Chondrocyte (in vitro differentiated cells): ENCODE measurements at regions not wholly inside any gene's neighbourhood (a gene's known extent, or its start where the extent isn't known, plus 50 kb on each side); places are given as distances from the start of the nearest gene placed in this dataset.

ENCODE experiments used
- DNase-seq: peaks from one replicate; pipeline ENCODE4 v3.0.0; 2021; ENCODE audit warnings: mixed read lengths, low spot score
- H3K27ac Mint-ChIP-seq: one replicate; pipeline ENCODE4 v1.8.0; 2021; ENCODE audit warnings: mild to moderate bottlenecking, moderate library complexity, mixed read lengths; ENCODE audit not compliant: unreplicated experiment
- H3K27me3 Mint-ChIP-seq: 2 replicates; pipeline ENCODE4 v1.8.0; 2021; ENCODE audit warnings: low read depth, mixed read lengths
- H3K36me3 Mint-ChIP-seq: 2 replicates; pipeline ENCODE4 v1.8.0; 2021; ENCODE audit warnings: low read depth, mixed read lengths
- H3K4me1 Mint-ChIP-seq: 2 replicates; pipeline ENCODE4 v1.8.0; 2021; ENCODE audit warnings: low read depth, mild to moderate bottlenecking, mixed read lengths
- H3K4me3 Mint-ChIP-seq: one replicate; pipeline ENCODE4 v1.8.0; 2021; ENCODE audit warnings: mild to moderate bottlenecking, moderate library complexity, mixed read lengths; ENCODE audit not compliant: unreplicated experiment
- H3K9me3 Mint-ChIP-seq: 2 replicates; pipeline ENCODE4 v1.8.0; 2021; ENCODE audit warnings: low read depth, mixed read lengths
- CTCF ChIP-seq: fragments of 200-600 bp; sonication (generic); IDR thresholded peaks from 2 replicates; pipeline ENCODE4 v1.5.0; 2021; ENCODE audit warnings: antibody characterized with exemption, mild to moderate bottlenecking, moderate library complexity

- Mint-ChIP-seq H3K36me3 (peaks cover 2% of the 10 kb centered on the region), H3K4me3 (no peak overlapping the region), H3K4me1 (no peaks in the 10 kb centered on the region), H3K9me3 (peaks cover 22% of the 10 kb centered on the region), H3K27me3 (no peaks in the 10 kb centered on the region), H3K27ac (no peak overlapping the region)
- TF ChIP-seq CTCF: no peak
- no peak for DNase-seq
These were observed 445.7 kb downstream of the CDH2 start for GRCh38 chr18:27731211-27731610.

- peaks cover 22% of the 10 kb centered on the region for H3K9me3 Mint-ChIP-seq
- no peak overlapping the region for H3K27ac Mint-ChIP-seq
- peaks cover 2% of the 10 kb centered on the region for H3K36me3 Mint-ChIP-seq
- H3K27me3 Mint-ChIP-seq: no peaks in the 10 kb centered on the region
- no peak for DNase-seq
- no peak for TF ChIP-seq CTCF
- no peak overlapping the region for H3K4me3 Mint-ChIP-seq
- peaks cover 9% of the 10 kb centered on the region for H3K4me1 Mint-ChIP-seq
These were observed 448.3 kb downstream of the CDH2 start for GRCh38 chr18:27728659-27729058.

- H3K9me3 Mint-ChIP-seq: peaks cover 16% of the 10 kb centered on the region
- H3K27ac Mint-ChIP-seq: no peak overlapping the region
- peaks cover 18% of the 10 kb centered on the region for H3K4me1 Mint-ChIP-seq
- no peaks in the 10 kb centered on the region for H3K27me3 Mint-ChIP-seq
- no peak for DNase-seq
- H3K4me3 Mint-ChIP-seq: no peak overlapping the region
- TF ChIP-seq CTCF: no peak
- H3K36me3 Mint-ChIP-seq: peaks cover 2% of the 10 kb centered on the region
These were observed 452.6 kb downstream of the CDH2 start for GRCh38 chr18:27724362-27724761.

GRCh38 chr18:27723168-27723567, 453.8 kb downstream of the CDH2 start:
- no peak for TF ChIP-seq CTCF
- H3K9me3 Mint-ChIP-seq: peaks cover 8% of the 10 kb centered on the region
- peak overlapping the region; percentile 41 for H3K4me3 Mint-ChIP-seq
- no peak for DNase-seq
- peaks cover 18% of the 10 kb centered on the region for H3K4me1 Mint-ChIP-seq
- peaks cover 2% of the 10 kb centered on the region for H3K36me3 Mint-ChIP-seq
- H3K27ac Mint-ChIP-seq: peak overlapping the region; percentile 71
- no peaks in the 10 kb centered on the region for H3K27me3 Mint-ChIP-seq

GRCh38 chr18:27719680-27720079, 457.2 kb downstream of the CDH2 start:
- no peaks in the 10 kb centered on the region for H3K36me3 Mint-ChIP-seq
- no peak for DNase-seq
- H3K4me1 Mint-ChIP-seq: peaks cover 28% of the 10 kb centered on the region
- H3K27me3 Mint-ChIP-seq: no peaks in the 10 kb centered on the region
- H3K4me3 Mint-ChIP-seq: no peak overlapping the region
- no peaks in the 10 kb centered on the region for H3K9me3 Mint-ChIP-seq
- TF ChIP-seq CTCF: no peak
- H3K27ac Mint-ChIP-seq: no peak overlapping the region
